Epithelial cell of proximal tubule (primary cell): ENCODE measurements at regions not wholly inside any gene's neighbourhood (a gene's known extent, or its start where the extent isn't known, plus 50 kb on each side); places are given as distances from the start of the nearest gene placed in this dataset.

Experiments
- DNase-seq: peaks from one replicate; pipeline ENCODE4 v3.0.0-alpha.2; 2011; ENCODE audit warnings: low read depth
- H3K4me3 ChIP-seq: 2 replicates; pipeline ENCODE4 v1.5.1; 2011; ENCODE audit warnings: low read depth, mild to moderate bottlenecking, low read length
- TF ChIP-seq, protein P1 (sequence below): conservative IDR thresholded peaks from 2 replicates; pipeline ENCODE4 v1.5.1; 2012; ENCODE audit warnings: low read depth, mild to moderate bottlenecking, low read length

DNA sequence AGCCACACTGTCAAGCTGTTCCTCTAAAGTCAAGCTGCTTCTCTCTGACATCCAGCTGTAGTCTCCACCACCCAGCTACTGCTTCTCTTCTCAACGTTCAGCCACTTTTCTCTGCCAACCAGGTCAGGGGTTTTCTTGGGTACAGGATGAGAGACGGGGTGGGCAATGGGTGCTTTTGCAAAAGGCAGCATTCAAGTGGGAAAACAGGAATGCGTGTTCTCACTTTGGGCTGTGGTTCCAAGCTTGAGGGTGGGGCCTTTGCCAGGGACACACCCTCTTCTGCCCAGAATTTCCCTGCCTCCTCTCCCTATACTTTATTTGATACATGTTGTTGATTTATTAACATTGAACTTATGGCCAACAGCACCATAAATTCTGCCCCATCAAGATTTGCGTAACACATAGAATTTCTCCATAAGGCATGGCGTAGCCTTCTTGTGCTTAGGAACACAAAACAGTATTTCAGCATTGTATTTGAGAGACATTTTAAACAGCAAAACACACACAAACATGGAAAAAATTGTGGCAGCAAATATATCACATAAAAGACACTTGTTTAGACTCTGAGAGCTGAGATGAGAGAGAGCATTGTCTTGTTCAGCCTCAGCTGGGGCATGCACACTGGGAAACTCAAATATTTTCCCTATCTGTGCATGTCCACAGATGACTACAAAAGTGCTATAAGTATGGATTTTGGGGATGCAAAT, 392.8 kb downstream of the SLITRK6 start:
- TF ChIP-seq, protein P1, sequence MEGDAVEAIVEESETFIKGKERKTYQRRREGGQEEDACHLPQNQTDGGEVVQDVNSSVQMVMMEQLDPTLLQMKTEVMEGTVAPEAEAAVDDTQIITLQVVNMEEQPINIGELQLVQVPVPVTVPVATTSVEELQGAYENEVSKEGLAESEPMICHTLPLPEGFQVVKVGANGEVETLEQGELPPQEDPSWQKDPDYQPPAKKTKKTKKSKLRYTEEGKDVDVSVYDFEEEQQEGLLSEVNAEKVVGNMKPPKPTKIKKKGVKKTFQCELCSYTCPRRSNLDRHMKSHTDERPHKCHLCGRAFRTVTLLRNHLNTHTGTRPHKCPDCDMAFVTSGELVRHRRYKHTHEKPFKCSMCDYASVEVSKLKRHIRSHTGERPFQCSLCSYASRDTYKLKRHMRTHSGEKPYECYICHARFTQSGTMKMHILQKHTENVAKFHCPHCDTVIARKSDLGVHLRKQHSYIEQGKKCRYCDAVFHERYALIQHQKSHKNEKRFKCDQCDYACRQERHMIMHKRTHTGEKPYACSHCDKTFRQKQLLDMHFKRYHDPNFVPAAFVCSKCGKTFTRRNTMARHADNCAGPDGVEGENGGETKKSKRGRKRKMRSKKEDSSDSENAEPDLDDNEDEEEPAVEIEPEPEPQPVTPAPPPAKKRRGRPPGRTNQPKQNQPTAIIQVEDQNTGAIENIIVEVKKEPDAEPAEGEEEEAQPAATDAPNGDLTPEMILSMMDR: no peak
- no peak for DNase-seq
- H3K4me3 ChIP-seq: no peak overlapping the region

DNA sequence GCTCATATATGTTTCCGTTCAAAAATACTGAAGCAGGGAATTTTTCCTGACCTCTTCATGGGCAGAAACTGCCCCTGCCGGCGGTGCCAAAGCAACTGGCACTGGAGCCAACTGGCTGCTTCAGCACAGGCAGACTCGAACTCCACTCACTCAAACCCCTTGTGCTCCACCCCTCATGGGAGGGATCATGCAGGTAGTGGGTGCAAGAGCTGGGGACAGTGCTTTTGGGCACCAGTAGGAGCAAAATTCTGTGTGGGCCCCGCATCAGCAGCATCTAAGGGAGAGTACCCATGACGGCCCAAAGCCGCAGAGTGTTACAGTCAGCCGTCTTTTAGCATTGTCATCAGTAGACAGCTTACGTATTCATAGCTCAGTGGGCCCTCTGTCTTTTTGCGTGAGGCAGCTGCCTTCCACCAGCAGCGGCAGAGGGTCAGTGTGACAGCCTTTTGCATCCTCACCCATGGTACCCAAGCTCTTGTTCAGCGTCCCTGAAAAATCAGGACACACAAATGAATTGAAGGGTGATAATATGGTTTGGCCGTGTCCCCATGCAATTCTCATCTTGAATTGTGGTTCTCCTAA, 393.8 kb downstream of the SLITRK6 start:
- TF ChIP-seq, protein P1: no peak
- DNase-seq: no peak

DNA sequence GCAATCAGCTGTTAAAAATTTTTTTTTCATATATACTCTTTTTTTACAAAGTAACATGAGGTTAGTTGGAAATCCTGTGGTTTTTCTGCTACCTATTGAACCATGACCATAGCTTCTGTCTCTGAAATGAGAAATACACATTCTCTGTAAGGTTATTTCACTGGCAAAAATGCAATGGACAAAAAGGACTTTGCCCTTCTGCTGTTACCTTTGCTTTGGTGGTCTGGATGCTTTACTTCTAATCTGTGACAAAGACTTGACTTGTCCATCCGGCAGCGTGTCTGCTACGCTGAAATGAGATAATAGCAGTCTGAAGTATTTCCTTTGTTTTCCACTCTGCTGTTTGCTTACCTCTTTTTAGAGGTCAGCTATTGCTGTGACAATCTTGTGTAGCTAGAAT, 412.8 kb downstream of the SLITRK6 start:
- H3K4me3 ChIP-seq: no peak overlapping the region
- no peak for DNase-seq
- TF ChIP-seq, protein P1: no peak

More for the DNA sequence above, 393.8 kb downstream of the SLITRK6 start:
- no peak overlapping the region for H3K4me3 ChIP-seq

DNA sequence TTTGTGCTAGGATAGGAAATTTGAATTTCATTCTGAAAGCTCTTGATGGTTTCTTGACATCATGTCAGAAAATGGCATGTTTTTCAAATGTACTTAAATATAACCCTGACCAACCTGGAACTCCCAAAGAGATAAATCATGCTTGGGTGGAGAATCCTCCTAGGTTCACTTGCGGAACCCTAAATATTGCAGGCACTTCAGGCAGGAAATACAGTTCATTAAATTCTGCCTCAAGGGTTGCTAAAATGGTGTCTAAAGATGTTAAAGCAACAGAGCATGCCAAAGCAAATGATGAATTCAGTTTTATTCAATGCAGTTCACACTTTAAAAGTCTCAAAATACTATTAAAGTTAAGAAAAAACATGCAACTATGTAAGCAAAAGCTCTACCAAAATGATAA, 415.9 kb downstream of the SLITRK6 start:
- no peak overlapping the region for H3K4me3 ChIP-seq
- TF ChIP-seq, protein P1: no peak
- no peak for DNase-seq

DNA sequence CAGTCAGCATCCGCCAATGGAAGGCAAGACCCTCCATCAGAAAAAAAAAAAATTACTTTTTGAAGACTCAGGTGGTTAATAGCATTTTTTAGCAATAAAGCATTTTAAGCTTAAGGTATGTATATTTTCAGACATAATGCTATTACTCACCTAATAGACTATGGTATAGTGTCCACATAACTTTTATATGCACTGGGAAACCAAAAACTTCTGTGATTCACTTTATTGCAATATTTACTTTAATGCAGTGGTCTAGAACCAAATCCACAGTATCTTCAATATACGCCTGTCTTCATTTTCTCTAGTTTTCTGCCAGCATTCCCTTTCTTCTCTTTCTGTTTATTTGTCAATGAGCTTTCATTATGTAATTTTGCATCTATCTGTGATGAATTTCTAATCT, 418.1 kb downstream of the SLITRK6 start:
- H3K4me3 ChIP-seq: no peak overlapping the region
- TF ChIP-seq, protein P1: no peak
- no peak for DNase-seq

DNA sequence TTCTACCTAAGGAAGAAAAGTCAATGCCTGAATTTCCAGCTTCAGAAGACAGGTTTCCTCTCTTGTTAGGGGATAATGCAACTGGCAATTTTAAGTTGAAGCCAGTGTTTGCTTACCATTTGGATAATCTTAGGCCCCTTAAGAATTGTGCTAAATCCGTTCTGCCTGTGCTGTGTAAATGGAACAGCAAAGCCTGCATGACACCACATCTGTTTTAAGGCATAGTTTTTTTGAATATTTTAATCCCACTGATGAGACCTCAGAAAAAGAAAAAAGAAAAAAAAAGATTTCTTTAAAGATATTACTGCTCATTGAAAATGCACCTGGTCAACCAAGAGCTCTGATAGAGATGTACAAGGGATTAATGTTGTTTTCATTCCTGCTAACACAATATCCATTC, 419.2 kb downstream of the SLITRK6 start:
- no peak overlapping the region for H3K4me3 ChIP-seq

More for the DNA sequence above, 419.2 kb downstream of the SLITRK6 start:
- DNase-seq: no peak
- TF ChIP-seq, protein P1: no peak
